ENCODE measurements at regions not wholly inside any gene's neighbourhood (a gene's known extent, or its start where the extent isn't known, plus 50 kb on each side); places are given as distances from the start of the nearest gene placed in this dataset.
"Not testable (repeated sequence)": the region's sequence is repeated elsewhere in the genome, so short reads cannot be mapped to it uniquely, and the experiment has no call there.

GRCh38 chrX:128698573-128699181 is 646.5 kb upstream of the ACTRT1 start:
- H3K4me1 ChIP-seq: no peaks in the 10 kb centered on the region
- no peak overlapping the region for H3K27ac ChIP-seq
- intact Hi-C loops (cut with DNase I): no loop called here
- no peaks in the 10 kb centered on the region for H3K27me3 ChIP-seq
- no peaks in the 10 kb centered on the region for H3K36me3 ChIP-seq
- no peak overlapping the region for H3K4me3 ChIP-seq
- DNase-seq: no peak
- H3K9ac ChIP-seq (ENCODE audit: low read depth in 2 of 2, low read length in 2 of 2): no peak overlapping the region
- H3K9me3 ChIP-seq: no peaks in the 10 kb centered on the region
- no peak for TF ChIP-seq CTCF (IDR thresholded peaks at IDR 0.05)

DNA sequence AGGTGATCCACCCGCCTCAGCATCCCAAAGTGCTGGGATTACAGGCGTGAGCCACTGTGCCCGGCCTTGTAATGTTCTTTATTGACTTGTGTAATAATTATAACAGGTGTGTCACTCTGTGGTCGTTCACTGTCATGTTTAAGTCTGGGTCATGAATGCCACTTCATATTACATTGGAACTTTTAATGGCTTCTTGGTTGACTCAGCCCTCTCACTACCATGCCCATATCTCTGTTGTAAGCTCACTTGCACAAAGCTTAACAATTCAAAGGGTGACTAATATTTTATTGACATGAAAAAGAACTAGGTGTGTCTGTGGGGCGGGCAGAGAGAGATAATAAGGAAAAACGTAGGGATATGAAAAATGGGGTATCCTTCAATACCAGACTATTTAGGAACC is 639.7 kb upstream of the ACTRT1 start:
- Histone ChIP-seq H3K27me3 (no peaks in the 10 kb centered on the region), H3K36me3 (no peaks in the 10 kb centered on the region), H3K9me3 (no peaks in the 10 kb centered on the region), H3K27ac (no peak overlapping the region), H3K4me3 (no peak overlapping the region), H3K4me1 (no peaks in the 10 kb centered on the region), H3K9ac (ENCODE audit: low read depth in 2 of 2, low read length in 2 of 2) (no peak overlapping the region)
- no peak for DNase-seq
- no peak for TF ChIP-seq CTCF (IDR thresholded peaks at IDR 0.05)
- intact Hi-C loops (cut with DNase I): no loop called here

- H3K27me3 ChIP-seq: no peaks in the 10 kb centered on the region
- H3K4me1 ChIP-seq: no peaks in the 10 kb centered on the region
- intact Hi-C loops (cut with DNase I): no loop called here
- no peak for TF ChIP-seq CTCF (IDR thresholded peaks at IDR 0.05)
- H3K27ac ChIP-seq: no peak overlapping the region
- no peaks in the 10 kb centered on the region for H3K9me3 ChIP-seq
- H3K36me3 ChIP-seq: no peaks in the 10 kb centered on the region
- H3K9ac ChIP-seq (ENCODE audit: low read depth in 2 of 2, low read length in 2 of 2): no peak overlapping the region
- no peak overlapping the region for H3K4me3 ChIP-seq
- no peak for DNase-seq
Measured at GRCh38 chrX:128685387-128685786, 633.2 kb upstream of the ACTRT1 start.

- Histone ChIP-seq H3K9ac (ENCODE audit: low read depth in 2 of 2, low read length in 2 of 2) (no peak overlapping the region), H3K9me3 (no peaks in the 10 kb centered on the region), H3K27me3 (no peaks in the 10 kb centered on the region), H3K36me3 (no peaks in the 10 kb centered on the region), H3K4me3 (no peak overlapping the region), H3K4me1 (no peaks in the 10 kb centered on the region), H3K27ac (no peak overlapping the region)
- DNase-seq: no peak
- TF ChIP-seq CTCF (IDR thresholded peaks at IDR 0.05): no peak
- intact Hi-C loops (cut with DNase I): no loop called here
Measured at GRCh38 chrX:128676651-128677050, 624.4 kb upstream of the ACTRT1 start.

DNA sequence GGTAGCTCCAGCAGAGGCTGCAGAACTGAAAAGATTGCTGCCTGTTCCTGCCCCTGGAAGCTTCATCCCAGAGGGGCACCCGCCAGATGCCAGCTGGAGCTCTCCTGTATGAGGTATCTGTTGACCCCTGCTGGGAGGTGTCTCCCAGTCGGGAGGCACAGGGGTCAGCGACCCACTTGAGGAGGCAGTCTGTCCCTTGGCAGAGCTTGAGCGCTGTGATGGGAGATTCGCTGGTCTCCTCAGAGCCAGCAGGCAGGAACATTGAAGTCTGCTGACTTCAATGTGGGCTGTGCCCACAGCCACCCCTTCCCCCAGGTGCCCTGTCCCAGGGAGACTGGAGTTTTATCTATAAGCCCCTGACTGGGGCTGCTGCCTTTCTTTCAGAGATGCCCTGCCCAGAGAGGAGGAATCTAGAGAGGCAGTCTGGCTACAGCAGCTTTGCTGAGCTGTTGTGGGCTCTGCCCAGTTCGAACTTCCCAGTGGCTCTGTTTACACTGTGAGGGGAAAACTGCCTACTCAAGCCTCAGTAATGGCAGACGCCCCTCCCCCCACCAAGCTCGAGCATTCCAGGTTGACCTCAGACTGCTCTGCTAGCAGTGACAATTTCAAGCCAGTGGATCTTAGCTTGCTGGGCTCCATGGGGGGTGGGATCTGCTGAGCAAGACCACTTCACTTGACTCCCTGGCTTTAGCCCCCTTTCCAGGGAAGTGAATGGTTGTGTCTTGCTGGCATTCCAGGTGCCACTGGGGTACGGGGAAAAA is 622.3 kb upstream of the ACTRT1 start:
- H3K4me1 ChIP-seq; H3K36me3 ChIP-seq; DNase-seq; H3K27me3 ChIP-seq; intact Hi-C loops (cut with DNase I); H3K9ac ChIP-seq (ENCODE audit: low read depth in 2 of 2, low read length in 2 of 2); H3K4me3 ChIP-seq; H3K27ac ChIP-seq; H3K9me3 ChIP-seq: not testable (repeated sequence)

GRCh38 chrX:128664211-128664610 is 612.0 kb upstream of the ACTRT1 start:
- no peak for DNase-seq
- Histone ChIP-seq H3K4me1 (no peaks in the 10 kb centered on the region), H3K27ac (no peak overlapping the region), H3K9ac (ENCODE audit: low read depth in 2 of 2, low read length in 2 of 2) (no peak overlapping the region), H3K27me3 (no peaks in the 10 kb centered on the region), H3K4me3 (no peak overlapping the region), H3K36me3 (no peaks in the 10 kb centered on the region), H3K9me3 (no peaks in the 10 kb centered on the region)
- intact Hi-C loops (cut with DNase I): no loop called here
- TF ChIP-seq CTCF (IDR thresholded peaks at IDR 0.05): no peak

Measured in colonic mucosa (tissue), 4 donors.